ENCODE measurements at regions not wholly inside any gene's neighbourhood (a gene's known extent, or its start where the extent isn't known, plus 50 kb on each side); places are given as distances from the start of the nearest gene placed in this dataset.
"Not testable (repeated sequence)": the region's sequence is repeated elsewhere in the genome, so short reads cannot be mapped to it uniquely, and the experiment has no call there.

- no peak overlapping the region for H3K4me3 ChIP-seq (ENCODE audit: low read length)
Observed at GRCh38 chr7:46603296-46603752, 682.3 kb upstream of the IGFBP3 start.

GRCh38 chr7:46600340-46600739 lies 679.3 kb upstream of the IGFBP3 start:
- DNase-seq (ENCODE audit: low read depth): no peak
- TF ChIP-seq CTCF (conservative IDR thresholded peaks at IDR 0.05; ENCODE audit: low read depth, low read length): no peak
- no peak overlapping the region for H3K4me3 ChIP-seq (ENCODE audit: low read length)

More at GRCh38 chr7:46603296-46603752, 682.3 kb upstream of the IGFBP3 start:
- TF ChIP-seq CTCF (conservative IDR thresholded peaks at IDR 0.05; ENCODE audit: low read depth, low read length): no peak
- no peak for DNase-seq (ENCODE audit: low read depth)

GRCh38 chr7:46594831-46595230 lies 673.8 kb upstream of the IGFBP3 start:
- DNase-seq (ENCODE audit: low read depth); H3K4me3 ChIP-seq (ENCODE audit: low read length): not testable (repeated sequence)

- H3K4me3 ChIP-seq (ENCODE audit: low read length); DNase-seq (ENCODE audit: low read depth): not testable (repeated sequence)
Observed at GRCh38 chr7:46590918-46591905, 670.1 kb upstream of the IGFBP3 start.

- H3K4me3 ChIP-seq (ENCODE audit: low read length): no peak overlapping the region
- no peak for DNase-seq (ENCODE audit: low read depth)
- no peak for TF ChIP-seq CTCF (conservative IDR thresholded peaks at IDR 0.05; ENCODE audit: low read depth, low read length)
Observed at GRCh38 chr7:46589286-46589685, 668.2 kb upstream of the IGFBP3 start.

GRCh38 chr7:46586406-46586805 lies 665.3 kb upstream of the IGFBP3 start:
- no peak for DNase-seq (ENCODE audit: low read depth)
- TF ChIP-seq CTCF (conservative IDR thresholded peaks at IDR 0.05; ENCODE audit: low read depth, low read length): no peak
- no peak overlapping the region for H3K4me3 ChIP-seq (ENCODE audit: low read length)

GRCh38 chr7:46583656-46584055 lies 662.6 kb upstream of the IGFBP3 start:
- TF ChIP-seq CTCF (conservative IDR thresholded peaks at IDR 0.05; ENCODE audit: low read depth, low read length): no peak
- DNase-seq (ENCODE audit: low read depth): no peak
- no peak overlapping the region for H3K4me3 ChIP-seq (ENCODE audit: low read length)

GRCh38 chr7:46581268-46581667 lies 660.2 kb upstream of the IGFBP3 start:
- TF ChIP-seq CTCF (conservative IDR thresholded peaks at IDR 0.05; ENCODE audit: low read depth, low read length): no peak
- no peak overlapping the region for H3K4me3 ChIP-seq (ENCODE audit: low read length)
- DNase-seq (ENCODE audit: low read depth): no peak

Measured in retinal pigment epithelial cell (primary cell).